GM18951 (cell line): ENCODE measurements at regions not wholly inside any gene's neighbourhood (a gene's known extent, or its start where the extent isn't known, plus 50 kb on each side); places are given as distances from the start of the nearest gene placed in this dataset.

ENCODE experiments used
- POLR2A ChIP-seq: IDR thresholded peaks from 4 replicates; pipeline ENCODE4 v1.6.1; 2011; ENCODE audit warnings: mild to moderate bottlenecking; ENCODE audit not compliant: insufficient read length, insufficient read depth; ENCODE audit errors: extremely low read depth
- in situ Hi-C: fragments of 300-500 bp; cut with MboI; formaldehyde crosslinking; loops from one replicate; pipeline ENCODE4 v1.12.0; 2022; ENCODE audit warnings: low sequenced_read_pairs, mixed read lengths, inconsistent platforms; ENCODE audit not compliant: unreplicated experiment

GRCh38 chr4:26116057-26116456 is 202.0 kb downstream of the SMIM20 start:
- TF ChIP-seq POLR2A, result no peak
- in situ Hi-C loops, result no loop called here

GRCh38 chr4:26120098-26120825 is 200.6 kb upstream of the RBPJ start:
- in situ Hi-C loops, result no loop called here
- no peak for TF ChIP-seq POLR2A

GRCh38 chr4:26122690-26123089 is 198.1 kb upstream of the RBPJ start:
- TF ChIP-seq POLR2A, result no peak
- in situ Hi-C loops, result no loop called here

- in situ Hi-C loops, result no loop called here
These were observed 196.0 kb upstream of the RBPJ start for GRCh38 chr4:26124753-26125321.

GRCh38 chr4:26126143-26126718 is 194.6 kb upstream of the RBPJ start:
- TF ChIP-seq POLR2A, result no peak
- in situ Hi-C loops, result no loop called here

More at GRCh38 chr4:26124753-26125321, 196.0 kb upstream of the RBPJ start:
- no peak for TF ChIP-seq POLR2A

GRCh38 chr4:26126994-26127393 is 193.8 kb upstream of the RBPJ start:
- in situ Hi-C loops, result no loop called here
- TF ChIP-seq POLR2A, result no peak

- in situ Hi-C loops, result no loop called here
- TF ChIP-seq POLR2A, result no peak
These were observed 192.9 kb upstream of the RBPJ start for GRCh38 chr4:26127851-26128337.

- in situ Hi-C loops, result no loop called here
- no peak for TF ChIP-seq POLR2A
These were observed 190.6 kb upstream of the RBPJ start for GRCh38 chr4:26130173-26130572.

GRCh38 chr4:26130841-26131432 is 189.9 kb upstream of the RBPJ start:
- in situ Hi-C loops, result no loop called here

GRCh38 chr4:26131711-26132110 is 189.1 kb upstream of the RBPJ start:
- TF ChIP-seq POLR2A, result no peak
- in situ Hi-C loops, result no loop called here

More at GRCh38 chr4:26130841-26131432, 189.9 kb upstream of the RBPJ start:
- no peak for TF ChIP-seq POLR2A

GRCh38 chr4:26132858-26133257 is 188.0 kb upstream of the RBPJ start:
- TF ChIP-seq POLR2A, result no peak
- in situ Hi-C loops, result no loop called here

- in situ Hi-C loops, result no loop called here
- TF ChIP-seq POLR2A, result no peak
These were observed 187.0 kb upstream of the RBPJ start for GRCh38 chr4:26133840-26134239.

GRCh38 chr4:26135331-26135730 is 185.5 kb upstream of the RBPJ start:
- in situ Hi-C loops, result no loop called here
- no peak for TF ChIP-seq POLR2A

- in situ Hi-C loops, result no loop called here
These were observed 184.2 kb upstream of the RBPJ start for GRCh38 chr4:26136615-26137014.

GRCh38 chr4:26137288-26137687 is 183.5 kb upstream of the RBPJ start:
- TF ChIP-seq POLR2A, result no peak
- in situ Hi-C loops, result no loop called here

More at GRCh38 chr4:26136615-26137014, 184.2 kb upstream of the RBPJ start:
- no peak for TF ChIP-seq POLR2A
